Activated CD8-positive, alpha-beta T cell treated with anti-CD3 and anti-CD28 coated beads for 36 hours (primary cell): ENCODE measurements at regions not wholly inside any gene's neighbourhood (a gene's known extent, or its start where the extent isn't known, plus 50 kb on each side); places are given as distances from the start of the nearest gene placed in this dataset.

ENCODE experiments used
- ATAC-seq: fragments of 200-7000 bp; cut with Tn5 transposase; one replicate; pipeline ENCODE4 v1.10.0; 2021; ENCODE audit warnings: mild to moderate bottlenecking, moderate library complexity
- CTCF ChIA-PET: fragments of 350-600 bp; sonication (Branson Sonifier 250); formaldehyde crosslinking; loops from one replicate; lab custom pipeline; 2021; ENCODE audit warnings: antibody characterized with exemption; lab: Charles Lee
- POLR2A ChIA-PET: fragments of 350-600 bp; sonication (Branson Sonifier 250); formaldehyde crosslinking; loops from one replicate; lab custom pipeline; 2021; ENCODE audit warnings: antibody characterized with exemption; lab: Charles Lee
- DNase-seq: peaks from one replicate; pipeline ENCODE4 v3.0.0-alpha.2; 2020
- H3K27ac Mint-ChIP-seq: one replicate; pipeline ENCODE4 v1.8.0; 2021; ENCODE audit warnings: mild to moderate bottlenecking, mixed read lengths
- H3K27me3 Mint-ChIP-seq: one replicate; pipeline ENCODE4 v1.8.0; 2021; ENCODE audit warnings: mixed read lengths
- H3K36me3 Mint-ChIP-seq: one replicate; pipeline ENCODE4 v1.8.0; 2021; ENCODE audit warnings: low read depth, mixed read lengths
- H3K4me1 Mint-ChIP-seq: one replicate; pipeline ENCODE4 v1.8.0; 2021; ENCODE audit warnings: low read depth, mixed read lengths
- H3K4me3 Mint-ChIP-seq: one replicate; pipeline ENCODE4 v1.8.0; 2021; ENCODE audit warnings: mild to moderate bottlenecking, moderate library complexity, mixed read lengths
- H3K9me3 Mint-ChIP-seq: one replicate; pipeline ENCODE4 v1.8.0; 2021; ENCODE audit warnings: mixed read lengths
- CTCF ChIP-seq: fragments of 200-600 bp; IDR thresholded peaks from one replicate; pipeline ENCODE4 v1.8.0; 2022; ENCODE audit warnings: antibody characterized with exemption, mild to moderate bottlenecking
- intact Hi-C: fragments of 100-400 bp; cut with micrococcal nuclease; formaldehyde crosslinking; loops from one replicate; pipeline ENCODE4 v1.10.0; 2022

- Mint-ChIP-seq H3K36me3 (no peaks in the 10 kb centered on the region), H3K27me3 (no peaks in the 10 kb centered on the region), H3K4me1 (no peaks in the 10 kb centered on the region), H3K4me3 (no peak overlapping the region), H3K9me3 (peaks cover 2% of the 10 kb centered on the region), H3K27ac (no peak overlapping the region)
- TF ChIP-seq CTCF: no peak
- ATAC-seq (no peak), DNase-seq (no peak)
- POLR2A ChIA-PET: no interaction called here
- intact Hi-C loops: no loop called here
- CTCF ChIA-PET: no interaction called here
These were observed 886.7 kb upstream of the SORCS1 start for GRCh38 chr10:108051218-108051617.

GRCh38 chr10:108050626-108051025 is 886.1 kb upstream of the SORCS1 start:
- Mint-ChIP-seq H3K27me3 (no peaks in the 10 kb centered on the region), H3K4me3 (no peak overlapping the region), H3K9me3 (peaks cover 2% of the 10 kb centered on the region), H3K4me1 (no peaks in the 10 kb centered on the region), H3K36me3 (no peaks in the 10 kb centered on the region), H3K27ac (no peak overlapping the region)
- intact Hi-C loops: no loop called here
- ChIA-PET CTCF (no interaction called here), POLR2A (no interaction called here)
- no peak for TF ChIP-seq CTCF
- DNase-seq (no peak), ATAC-seq (no peak)

DNA sequence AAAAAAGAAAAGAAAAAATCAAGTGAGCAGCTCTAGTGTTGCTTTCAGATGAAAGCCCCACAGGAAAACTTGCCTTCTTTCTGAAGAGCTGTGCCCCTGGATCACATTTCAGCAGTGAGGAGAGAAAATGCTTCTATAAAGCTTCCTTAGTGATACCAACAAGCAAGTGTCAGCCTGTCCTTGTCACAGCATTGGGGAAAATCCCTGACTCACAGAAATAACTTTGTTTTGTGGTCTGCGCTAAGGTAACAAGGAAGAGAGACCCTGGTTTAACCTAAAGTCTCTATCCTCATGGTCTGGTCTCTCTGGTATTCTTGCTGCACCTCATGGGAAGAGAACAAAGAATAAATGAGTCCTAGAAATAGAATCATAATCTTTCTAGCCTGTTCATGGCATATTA is 885.2 kb upstream of the SORCS1 start:
- no peak overlapping the region for H3K4me3 Mint-ChIP-seq
- CTCF ChIA-PET: no interaction called here
- no peaks in the 10 kb centered on the region for H3K4me1 Mint-ChIP-seq

DNA sequence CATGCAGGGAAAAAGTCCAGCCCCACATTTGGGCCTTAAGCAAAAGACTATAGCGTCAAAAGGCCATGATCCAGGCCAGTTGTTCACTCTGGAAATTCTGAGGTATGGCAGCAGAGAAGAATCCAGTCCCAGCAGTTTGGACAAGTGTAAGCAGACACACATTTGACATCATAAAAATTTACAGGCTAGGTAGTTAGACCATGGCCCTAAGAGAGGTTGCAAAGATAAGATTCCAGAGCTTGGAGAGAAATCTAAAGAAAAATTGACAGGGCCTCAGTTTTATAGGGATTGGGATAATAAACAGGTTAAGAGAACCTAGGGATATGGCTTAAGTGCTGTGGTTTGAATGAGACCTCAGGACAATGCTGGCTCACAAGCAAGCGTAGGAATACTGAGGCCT is 884.4 kb upstream of the SORCS1 start:
- DNase-seq (no peak), ATAC-seq (no peak)
- Mint-ChIP-seq H3K9me3 (peaks cover 2% of the 10 kb centered on the region), H3K27me3 (no peaks in the 10 kb centered on the region), H3K4me3 (no peak overlapping the region), H3K4me1 (no peaks in the 10 kb centered on the region), H3K36me3 (no peaks in the 10 kb centered on the region), H3K27ac (no peak overlapping the region)
- no peak for TF ChIP-seq CTCF
- ChIA-PET POLR2A (no interaction called here), CTCF (no interaction called here)
- intact Hi-C loops: no loop called here

More for the DNA sequence above, 885.2 kb upstream of the SORCS1 start:
- H3K36me3 Mint-ChIP-seq: no peaks in the 10 kb centered on the region
- H3K27me3 Mint-ChIP-seq: no peaks in the 10 kb centered on the region
- POLR2A ChIA-PET: no interaction called here
- intact Hi-C loops: no loop called here
- DNase-seq: no peak
- ATAC-seq: no peak
- TF ChIP-seq CTCF: no peak
- peaks cover 2% of the 10 kb centered on the region for H3K9me3 Mint-ChIP-seq
- no peak overlapping the region for H3K27ac Mint-ChIP-seq

DNA sequence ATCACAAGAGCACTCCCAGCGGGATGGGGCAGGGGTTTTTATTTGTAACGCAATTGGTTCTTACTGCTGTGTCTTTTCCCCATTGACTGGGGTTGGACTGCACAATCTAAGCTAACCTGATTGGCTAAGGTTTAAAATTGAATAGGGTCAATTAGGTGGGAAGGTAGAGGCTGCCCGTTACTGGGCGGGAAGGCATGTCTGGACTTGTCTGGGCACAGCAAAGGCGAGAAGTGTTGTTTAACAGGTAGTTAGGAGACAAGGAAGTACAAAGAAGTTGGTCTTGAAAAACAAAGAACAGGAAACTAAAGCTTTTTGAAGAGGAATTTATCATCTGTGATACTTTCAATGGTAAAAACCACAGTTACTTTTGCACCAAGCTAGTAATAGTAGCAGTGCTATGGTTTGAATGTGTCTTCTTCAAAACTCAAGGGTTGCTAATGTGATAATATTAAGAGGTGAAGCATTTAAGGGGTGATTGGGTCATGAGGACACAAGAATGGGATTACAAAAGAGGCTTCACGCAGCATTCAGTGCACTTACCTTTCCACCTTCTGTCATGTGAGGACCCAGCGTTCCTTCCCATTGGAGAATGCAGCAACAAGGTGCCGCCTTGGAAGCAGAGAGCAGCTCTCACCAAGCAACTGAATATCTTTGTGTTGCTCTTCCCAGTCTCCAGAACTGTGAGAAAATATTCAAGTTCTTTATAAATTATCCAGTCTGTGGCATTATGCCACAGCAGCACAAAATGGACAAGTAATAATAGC is 875.5 kb upstream of the SORCS1 start:
- CTCF ChIA-PET: no interaction called here
- Mint-ChIP-seq H3K27me3 (no peaks in the 10 kb centered on the region), H3K4me1 (no peaks in the 10 kb centered on the region), H3K4me3 (no peak overlapping the region), H3K27ac (no peak overlapping the region), H3K9me3 (peaks cover 7% of the 10 kb centered on the region), H3K36me3 (no peaks in the 10 kb centered on the region)
- DNase-seq (no peak), ATAC-seq (no peak)
- intact Hi-C loops: no loop called here
- TF ChIP-seq CTCF: no peak
- POLR2A ChIA-PET: no interaction called here
